Endothelial cell of umbilical vein (primary cell): ENCODE measurements at regions not wholly inside any gene's neighbourhood (a gene's known extent, or its start where the extent isn't known, plus 50 kb on each side); places are given as distances from the start of the nearest gene placed in this dataset.

ENCODE experiments used
- BruUV-seq: library from RNA; stranded (reverse); fragments of 400-500 nt; replicated peaks from 2 replicates; lab custom pipeline; 2021; lab: Mats Ljungman, UMichigan
- CTCF ChIA-PET: fragments of 300-600, 350-600 bp; sonication (Branson Sonifier 250); formaldehyde crosslinking; loops from one replicate; lab custom pipeline; 2021; ENCODE audit warnings: antibody characterized with exemption, inconsistent platforms; lab: Charles Lee
- POLR2A ChIA-PET: fragments of 300-600, 350-600 bp; sonication (Branson Sonifier 250); formaldehyde crosslinking; loops from one replicate; lab custom pipeline; 2021; ENCODE audit warnings: antibody characterized with exemption, inconsistent platforms; lab: Charles Lee
- DNase-seq: peaks from one replicate; pipeline ENCODE4 v3.0.0-alpha.2; 2011; ENCODE audit warnings: low read depth, low spot score
- FAIRE-seq: peaks from 2 replicates; lab custom pipeline; 2011; peaks lifted over from hg19 to GRCh38; lab: Jason Lieb, UNC
- H2AFZ ChIP-seq: 2 replicates; pipeline ENCODE4 v1.6.0; 2012; ENCODE audit warnings: low read depth, low read length, control low read depth, inconsistent platforms
- H3K27ac ChIP-seq: 2 replicates; pipeline ENCODE4 v1.5.1; 2011; ENCODE audit warnings: low read depth, mild to moderate bottlenecking, control low read depth, low read length, moderate library complexity; ENCODE audit not compliant: insufficient read depth
- H3K27me3 ChIP-seq, 2 experiments: 2 replicates each; pipeline versions ENCODE4 v1.6.0 to v1.6.1; 2011; ENCODE audit warnings: low read length in 2 of 2, mixed read lengths in 1 of 2; ENCODE audit not compliant: control insufficient read depth in 2 of 2, insufficient read depth in 2 of 2
- H3K36me3 ChIP-seq, 2 experiments: 2 replicates in 1 of 2; 3 replicates in 1 of 2; pipeline ENCODE4 v1.5.1; 2011; ENCODE audit warnings: low read length in 2 of 2, mild to moderate bottlenecking in 1 of 2, moderate library complexity in 1 of 2; ENCODE audit not compliant: control insufficient read depth in 2 of 2, insufficient read depth in 2 of 2; ENCODE audit errors: extremely low read depth in 1 of 2
- H3K4me1 ChIP-seq: 3 replicates; pipeline ENCODE4 v1.5.1; 2011; ENCODE audit warnings: mild to moderate bottlenecking, low read length; ENCODE audit not compliant: control insufficient read depth, insufficient read depth; ENCODE audit errors: extremely low read depth
- H3K4me2 ChIP-seq: 2 replicates; pipeline ENCODE4 v1.6.1; 2011; ENCODE audit warnings: low read length, control low read depth, mixed read lengths; ENCODE audit not compliant: insufficient read depth
- H3K4me3 ChIP-seq, 3 experiments: fragments of 200-600 bp in 1 of 3; sonication (generic), shearing (Covaris generic) in 1 of 3; replicated peaks in 1 of 3; 2 replicates each; pipeline ENCODE4 v1.5.1; 2011 to 2016; ENCODE audit warnings: control low read depth in 3 of 3, low read length in 3 of 3, mild to moderate bottlenecking in 2 of 3, inconsistent platforms in 1 of 3, low read depth in 1 of 3, moderate library complexity in 1 of 3; ENCODE audit not compliant: insufficient read depth in 1 of 3
- H3K79me2 ChIP-seq: 2 replicates; pipeline ENCODE4 v1.6.0; 2012; ENCODE audit warnings: low read length, inconsistent platforms; ENCODE audit not compliant: control insufficient read depth, insufficient read depth
- H3K9ac ChIP-seq: replicated peaks from 2 replicates; pipeline ENCODE3; 2011; ENCODE audit warnings: low read length, control low read depth; ENCODE audit not compliant: insufficient read depth; ENCODE audit errors: extremely low read depth
- H3K9me1 ChIP-seq: replicated peaks from 3 replicates; pipeline ENCODE4 v1.6.0; 2011; ENCODE audit warnings: mild to moderate bottlenecking, low read length; ENCODE audit not compliant: control insufficient read depth, insufficient read depth; ENCODE audit errors: extremely low read depth
- H3K9me3 ChIP-seq: replicated peaks from 2 replicates; pipeline ENCODE4 v1.5.1; 2012; ENCODE audit warnings: low read length, inconsistent platforms; ENCODE audit not compliant: control insufficient read depth, insufficient read depth
- H4K20me1 ChIP-seq: replicated peaks from 2 replicates; pipeline ENCODE3; 2011; ENCODE audit warnings: mild to moderate bottlenecking, low read length; ENCODE audit not compliant: control insufficient read depth, insufficient read depth; ENCODE audit errors: extremely low read depth
- CTCF ChIP-seq, 2 donors: IDR thresholded peaks; 1 replicate in 1 of 2; 2 replicates in 1 of 2; pipeline ENCODE4 v1.5.1; 2011; ENCODE audit warnings: low read length in 2 of 2, mild to moderate bottlenecking in 2 of 2, moderate library complexity in 2 of 2, control low read depth in 1 of 2, inconsistent platforms in 1 of 2, low read depth in 1 of 2; ENCODE audit not compliant: insufficient read depth in 1 of 2; ENCODE audit errors: extremely low read depth in 1 of 2
- EZH2 ChIP-seq: IDR thresholded peaks from 2 replicates; pipeline ENCODE4 v1.6.1; 2012; ENCODE audit warnings: borderline replicate concordance, low read depth, mild to moderate bottlenecking, moderate library complexity, low read length, inconsistent platforms; ENCODE audit not compliant: severe bottlenecking
- FOS ChIP-seq: IDR thresholded peaks from 2 replicates; pipeline ENCODE4 v1.6.1; 2011; ENCODE audit warnings: mild to moderate bottlenecking, low read length, moderate library complexity, borderline replicate concordance; ENCODE audit not compliant: insufficient read depth
- GATA2 ChIP-seq: IDR thresholded peaks from 2 replicates; pipeline ENCODE4 v1.7.0; 2011; ENCODE audit warnings: low read depth, mild to moderate bottlenecking, moderate library complexity, mixed read lengths, low read length; ENCODE audit not compliant: insufficient read length, insufficient read depth
- JUN ChIP-seq: IDR thresholded peaks from 2 replicates; pipeline ENCODE4 v1.6.1; 2011; ENCODE audit warnings: borderline replicate concordance, low read depth; ENCODE audit not compliant: insufficient read length, insufficient read depth
- MAX ChIP-seq: IDR thresholded peaks from 2 replicates; pipeline ENCODE4 v1.6.1; 2011; ENCODE audit not compliant: insufficient read depth, insufficient read length
- MYC ChIP-seq: IDR thresholded peaks from one replicate; pipeline ENCODE4 v1.6.1; 2011; ENCODE audit warnings: mild to moderate bottlenecking, low read depth, low read length
- POLR2A ChIP-seq: IDR thresholded peaks from 2 replicates; pipeline ENCODE4 v1.6.1; 2012; ENCODE audit warnings: low read depth, mild to moderate bottlenecking, control low read depth, low read length
- POLR2AphosphoS5 ChIP-seq: IDR thresholded peaks from 2 replicates; pipeline ENCODE4 v1.6.1; 2012; ENCODE audit warnings: low read depth, mild to moderate bottlenecking, control low read depth, low read length, moderate library complexity; ENCODE audit not compliant: insufficient read depth
- dilution Hi-C: fragments of 300-500 bp; cut with MboI; formaldehyde crosslinking; loops from one replicate; pipeline ENCODE4 v1.15.0; 2019; ENCODE audit warnings: low sequenced_read_pairs; ENCODE audit not compliant: extremely low pct_ligation_motif_present
- intact Hi-C: fragments of 100-400 bp; cut with micrococcal nuclease; formaldehyde crosslinking; loops from one replicate; pipeline ENCODE4 v1.10.0; 2022

DNA sequence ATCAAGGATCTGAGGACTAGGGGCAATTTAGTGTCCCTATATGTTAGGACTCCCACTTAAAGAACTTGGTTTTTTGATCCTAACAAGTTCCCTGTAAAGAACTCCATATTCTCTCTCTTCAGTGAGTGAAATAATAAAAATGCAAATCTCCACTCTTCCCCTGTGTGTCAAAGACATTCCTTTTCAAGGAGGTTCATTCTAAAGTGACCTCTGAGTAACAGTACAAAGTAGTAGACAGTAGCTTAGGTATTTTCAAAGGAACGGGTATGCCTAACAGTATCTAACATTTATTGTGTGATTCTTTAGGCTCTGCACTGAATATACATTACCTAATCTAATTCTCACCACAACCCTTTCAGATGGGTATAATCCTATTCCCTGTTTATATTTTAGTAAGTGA lies 58.4 kb upstream of the SCOC start:
- Histone ChIP-seq H3K4me3 (no peak overlapping the region), H2AFZ (no peak overlapping the region), H3K27ac (no peak overlapping the region), H3K9me3 (no peaks in the 10 kb centered on the region), H3K9ac (no peak overlapping the region), H3K27me3 (peaks cover 0 to 8% of the 10 kb centered on the region in 2 experiments), H3K36me3 (no peaks in the 10 kb centered on the region), H3K4me1 (no peaks in the 10 kb centered on the region), H3K4me2 (no peak overlapping the region), H4K20me1 (no peaks in the 10 kb centered on the region), H3K79me2 (no peaks in the 10 kb centered on the region), H3K9me1 (no peaks in the 10 kb centered on the region)
- TF ChIP-seq GATA2 (no peak), MYC (no peak), JUN (no peak)
- dilution Hi-C loops (no loop called here), intact Hi-C loops (no loop called here)
- no TSS peak for BruUV-seq
- DNase-seq: no peak
- POLR2A ChIA-PET: no interaction called here
- FAIRE-seq: no peak
- CTCF ChIA-PET: interaction anchor here (0.9 to 1.3 kb wide), 2 partner anchors 11 to 15 kb away, joined by 3 to 7 read pairs; no protein-coding TSS in a partner anchor

- intact Hi-C loops (no loop called here), dilution Hi-C loops (no loop called here)
- Histone ChIP-seq H3K4me3 (no peak overlapping the region), H2AFZ (no peak overlapping the region), H3K9me1 (no peaks in the 10 kb centered on the region), H3K4me1 (no peaks in the 10 kb centered on the region), H3K9me3 (no peaks in the 10 kb centered on the region), H3K36me3 (no peaks in the 10 kb centered on the region), H3K27ac (no peak overlapping the region), H3K4me2 (no peak overlapping the region), H4K20me1 (no peaks in the 10 kb centered on the region), H3K79me2 (no peaks in the 10 kb centered on the region), H3K27me3 (peaks cover 7 to 27% of the 10 kb centered on the region in 2 experiments), H3K9ac (no peak overlapping the region)
- TF ChIP-seq CTCF (IDR thresholded peaks at IDR 0.05; ENCODE audit: extremely low read depth in 1 of 2, insufficient read depth in 1 of 2, low read depth in 1 of 2, low read length in 2 of 2): no peak
- no peak for TF ChIP-seq MAX
- no peak for TF ChIP-seq MYC
- no peak for TF ChIP-seq POLR2A
- TF ChIP-seq EZH2: no peak
- TF ChIP-seq POLR2AphosphoS5: no peak
- TF ChIP-seq FOS: no peak
- no peak for TF ChIP-seq GATA2
- no peak for TF ChIP-seq JUN
- no peak for FAIRE-seq
- ChIA-PET POLR2A (no interaction called here), CTCF (interaction anchor here (0.8 to 1.7 kb wide), 3 partner anchors 10 to 31 kb away, joined by 3 to 9 read pairs (median 3); no protein-coding TSS in a partner anchor)
- BruUV-seq: no TSS peak
- no peak for DNase-seq
Measured at GRCh38 chr4:140312100-140312499, 61.3 kb upstream of the SCOC start.
